HepG2 (cell line): ENCODE measurements at regions not wholly inside any gene's neighbourhood (a gene's known extent, or its start where the extent isn't known, plus 50 kb on each side); places are given as distances from the start of the nearest gene placed in this dataset.

ENCODE experiments used
- ATAC-seq: fragments of 200-7000 bp; cut with Tn5 transposase; 3 replicates; pipeline ENCODE4 v1.9.1; 2020; ENCODE audit warnings: mild to moderate bottlenecking, moderate library complexity
- BruUV-seq: library from RNA; stranded (reverse); fragments of 400-500 nt; replicated peaks from 2 replicates; lab custom pipeline; 2021; lab: Mats Ljungman, UMichigan
- CTCF ChIA-PET: fragments of 300-600 bp; formaldehyde crosslinking; extraction: SDS; loops from one replicate; lab custom pipeline; 2021; ENCODE audit warnings: low total read pairs, inconsistent platforms, low intra/inter-chr PET ratio; lab: Yijun Ruan, JAX
- POLR2A ChIA-PET: fragments of 350-600 bp; sonication (Branson Sonifier 250); formaldehyde crosslinking; loops from one replicate; lab custom pipeline; 2020; ENCODE audit warnings: antibody characterized with exemption, inconsistent platforms; lab: Yijun Ruan, JAX
- DNase-seq: peaks from one replicate; pipeline ENCODE4 v3.0.0-alpha.2; 2015; ENCODE audit warnings: low spot score
- FAIRE-seq: peaks from 3 replicates; lab custom pipeline; 2011; peaks lifted over from hg19 to GRCh38; lab: Jason Lieb, UNC
- H2AFZ ChIP-seq: one replicate; pipeline ENCODE4 v1.6.1; 2011; ENCODE audit warnings: low read length, inconsistent platforms
- H3K27ac ChIP-seq: fragments of 300-600 bp; 3 replicates; pipeline ENCODE4 v1.8.0; 2011; ENCODE audit warnings: mixed run types, mild to moderate bottlenecking, mixed read lengths, low read length, inconsistent platforms; ENCODE audit not compliant: insufficient read depth; ENCODE audit errors: extremely low read length
- H3K27me3 ChIP-seq, 2 experiments: fragments of 200-600 bp in 1 of 2; 2 replicates in 1 of 2; 3 replicates in 1 of 2; pipeline versions ENCODE4 v1.6.0 to v1.8.0; 2011; ENCODE audit warnings: low read length in 2 of 2, mild to moderate bottlenecking in 2 of 2, moderate library complexity in 2 of 2, inconsistent platforms in 1 of 2; ENCODE audit not compliant: insufficient read depth in 2 of 2, control insufficient read depth in 1 of 2
- H3K36me3 ChIP-seq, 2 experiments: fragments of 200-600 bp in 1 of 2; replicated peaks in 1 of 2; 2 replicates in 1 of 2; 3 replicates in 1 of 2; pipeline versions ENCODE4 v1.5.1 to v1.8.0; 2011; ENCODE audit warnings: low read length in 2 of 2, inconsistent platforms in 1 of 2; ENCODE audit not compliant: insufficient read depth in 2 of 2, control insufficient read depth in 1 of 2
- H3K4me1 ChIP-seq: 2 replicates; pipeline ENCODE4 v1.5.1; 2012; ENCODE audit warnings: low read length, inconsistent platforms; ENCODE audit not compliant: insufficient read depth
- H3K4me2 ChIP-seq: 2 replicates; pipeline ENCODE4 v1.6.0; 2011; ENCODE audit warnings: low read depth, low read length, inconsistent platforms
- H3K4me3 ChIP-seq, 3 experiments: fragments of 200-600 bp in 1 of 3; sonication (generic), shearing (Covaris generic) in 1 of 3; replicated peaks in 1 of 3; 2 replicates each; pipeline ENCODE4 v1.5.1; 2011 to 2016; ENCODE audit warnings: low read length in 3 of 3, inconsistent platforms in 2 of 3, low read depth in 2 of 3, mild to moderate bottlenecking in 2 of 3, control low read depth in 1 of 3, mixed read lengths in 1 of 3; ENCODE audit not compliant: insufficient read depth in 1 of 3
- H3K79me2 ChIP-seq: one replicate; pipeline ENCODE4 v1.6.1; 2011; ENCODE audit warnings: low read length, inconsistent platforms; ENCODE audit not compliant: insufficient read depth
- H3K9ac ChIP-seq: 2 replicates; pipeline ENCODE4 v1.6.0; 2011; ENCODE audit warnings: mild to moderate bottlenecking, low read depth, low read length, inconsistent platforms; ENCODE audit not compliant: insufficient read depth
- H3K9me3 ChIP-seq: 2 replicates; pipeline ENCODE4 v1.5.1; 2012; ENCODE audit warnings: mild to moderate bottlenecking, low read length
- H4K20me1 ChIP-seq: 2 replicates; pipeline ENCODE4 v1.6.0; 2011; ENCODE audit warnings: inconsistent platforms, mild to moderate bottlenecking, low read length, moderate library complexity; ENCODE audit not compliant: insufficient read depth
- AGO2 ChIP-seq: fragments of 200-400 bp; formaldehyde crosslinking; optimal IDR thresholded peaks from 2 replicates; pipeline ENCODE3; 2017; ENCODE audit warnings: mild to moderate bottlenecking, low read depth, low read length, moderate library complexity
- BCL6 ChIP-seq: IDR thresholded peaks from 2 replicates; pipeline ENCODE4 v1.6.1; 2016; ENCODE audit warnings: missing genetic modification reagents, missing compliant biosample characterization
- BHLHE40 ChIP-seq: IDR thresholded peaks from 2 replicates; pipeline ENCODE4 v1.6.1; 2011; ENCODE audit warnings: low read length, improper control_type of control experiment
- DMTF1 ChIP-seq: sonication (generic); formaldehyde crosslinking; IDR thresholded peaks from 2 replicates; pipeline ENCODE4 v1.4.0; 2020; ENCODE audit warnings: mild to moderate bottlenecking, missing genetic modification reagents
- HOMEZ ChIP-seq: IDR thresholded peaks from 2 replicates; pipeline ENCODE4 v1.6.1; 2016; ENCODE audit warnings: low read depth
- JDP2 ChIP-seq: sonication (generic); formaldehyde crosslinking; IDR thresholded peaks from 2 replicates; pipeline ENCODE4 v1.8.1; 2022; ENCODE audit warnings: missing genetic modification reagents, borderline replicate concordance
- LRRFIP1 ChIP-seq: sonication (generic); formaldehyde crosslinking; conservative IDR thresholded peaks from 2 replicates; pipeline ENCODE4 v1.4.0; 2020; ENCODE audit warnings: missing genetic modification reagents
- NAIF1 ChIP-seq: sonication (generic); formaldehyde crosslinking; IDR thresholded peaks from 2 replicates; pipeline ENCODE4 v1.5.0; 2020; ENCODE audit warnings: mild to moderate bottlenecking, missing genetic modification reagents, borderline replicate concordance
- PPARG ChIP-seq: conservative IDR thresholded peaks from 2 replicates; pipeline ENCODE4 v1.6.1; 2016; ENCODE audit warnings: missing biosample characterization, missing genetic modification reagents
- RARG ChIP-seq: sonication (generic); formaldehyde crosslinking; IDR thresholded peaks from 2 replicates; pipeline ENCODE4 v1.4.0; 2020; ENCODE audit warnings: low read depth, mild to moderate bottlenecking, missing genetic modification reagents
- ZBTB46 ChIP-seq: sonication (generic); formaldehyde crosslinking; IDR thresholded peaks from 2 replicates; pipeline ENCODE4 v1.4.0; 2020; ENCODE audit warnings: mild to moderate bottlenecking, missing genetic modification reagents, borderline replicate concordance
- ZNF3 ChIP-seq: IDR thresholded peaks from 2 replicates; pipeline ENCODE4 v1.7.0; 2017; ENCODE audit warnings: inconsistent platforms
- ZNF367 ChIP-seq: sonication (generic); formaldehyde crosslinking; IDR thresholded peaks from 2 replicates; pipeline ENCODE4 v1.4.0; 2020; ENCODE audit warnings: missing genetic modification reagents, borderline replicate concordance
- ZNF672 ChIP-seq: sonication (generic); formaldehyde crosslinking; IDR thresholded peaks from 2 replicates; pipeline ENCODE4 v1.8.1; 2022; ENCODE audit warnings: missing genetic modification reagents
- WGBS: methylation state at CpG from one replicate; pipeline ENCODE4 v1.1.6; 2017; ENCODE audit warnings: low lambda C conversion rate; 5-methylcytosine and 5-hydroxymethylcytosine counted together
- in situ Hi-C: cut with HindIII; loops from 2 replicates; pipeline ENCODE4 v1.10.0; 2017; ENCODE audit warnings: low pct_unique_long_range_greater_than_20kb; ENCODE audit not compliant: extremely low pct_ligation_motif_present
- intact Hi-C: fragments of 100-400 bp; cut with micrococcal nuclease; formaldehyde crosslinking; loops from one replicate; pipeline ENCODE4 v1.10.0; 2022; ENCODE audit not compliant: unreplicated experiment

GRCh38 chr20:10137533-10137932 is 81.1 kb upstream of the SNAP25 start (continued):
- TF ChIP-seq PPARG, result peak; percentile 56; the same call in 1 of the 2 replicates
- peak; percentile 75 for TF ChIP-seq HOMEZ (CRISPR knock-in tag)
- no peak for TF ChIP-seq BHLHE40
- TF ChIP-seq RARG, result no peak
- peak; percentile 72 for TF ChIP-seq BCL6
- TF ChIP-seq ZNF3 (CRISPR knock-in tag), result no peak

- H3K9me3 ChIP-seq, result no peaks in the 10 kb centered on the region
- intact Hi-C loops, result no loop called here
- H3K4me1 ChIP-seq, result no peaks in the 10 kb centered on the region
- no peak for DNase-seq
- no peak for FAIRE-seq
- no peaks in the 10 kb centered on the region for H4K20me1 ChIP-seq
- H3K27ac ChIP-seq, result no peak overlapping the region
- no peak for ATAC-seq
- H2AFZ ChIP-seq, result no peak overlapping the region
- H3K9ac ChIP-seq, result no peak overlapping the region
- H3K4me3 ChIP-seq, result no peak overlapping the region
- in situ Hi-C loops, result no loop called here
- no TSS peak for BruUV-seq
- no peaks in the 10 kb centered on the region for H3K36me3 ChIP-seq
- ChIA-PET POLR2A (no interaction called here), CTCF (no interaction called here)
- H3K4me2 ChIP-seq, result no peak overlapping the region
- no peaks in the 10 kb centered on the region for H3K27me3 ChIP-seq
- WGBS, result 0% methylated on average over 1 of the region's 1 CpG
- no peaks in the 10 kb centered on the region for H3K79me2 ChIP-seq
- no peak for TF ChIP-seq ZBTB46 (CRISPR knock-in tag)
- TF ChIP-seq AGO2, result no peak
- TF ChIP-seq DMTF1 (CRISPR knock-in tag), result no peak
- TF ChIP-seq ZNF672 (CRISPR knock-in tag), result no peak
- TF ChIP-seq JDP2 (CRISPR knock-in tag), result no peak
- TF ChIP-seq ZNF367, result no peak
- no peak for TF ChIP-seq NAIF1 (CRISPR knock-in tag)
- no peak for TF ChIP-seq LRRFIP1 (CRISPR knock-in tag)
Measured at GRCh38 chr20:10157549-10157948, 61.1 kb upstream of the SNAP25 start.
